ENCODE measurements at regions not wholly inside any gene's neighbourhood (a gene's known extent, or its start where the extent isn't known, plus 50 kb on each side); places are given as distances from the start of the nearest gene placed in this dataset.

DNA sequence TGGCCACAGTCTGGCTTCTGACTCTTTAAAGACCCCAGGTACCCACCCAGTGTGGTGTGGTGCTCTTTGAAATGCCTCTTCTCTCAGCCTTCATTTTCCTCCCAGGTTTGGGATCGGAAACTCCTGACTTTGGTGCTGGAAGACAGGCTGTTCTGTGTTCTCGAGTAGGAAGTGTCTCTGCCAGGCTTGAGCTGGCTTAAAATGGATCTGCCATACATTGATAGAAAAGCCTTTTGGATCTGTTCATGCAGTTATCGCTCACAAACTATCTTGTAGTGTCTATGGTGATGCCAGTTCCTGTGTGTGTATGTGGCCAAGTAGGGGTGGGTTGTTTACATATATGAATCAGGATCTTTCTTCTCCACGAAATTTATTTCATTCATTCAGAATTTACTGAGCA, 307.3 kb upstream of the CHD6 start:
- no peaks in the 10 kb centered on the region for H3K9me3 ChIP-seq
- no peaks in the 10 kb centered on the region for H3K36me3 ChIP-seq
- no peak overlapping the region for H3K4me3 ChIP-seq
- no peaks in the 10 kb centered on the region for H3K4me1 ChIP-seq
- H3K27ac ChIP-seq: no peak overlapping the region
- DNase-seq (ENCODE audit: low spot score): no peak
- TF ChIP-seq, protein P1, sequence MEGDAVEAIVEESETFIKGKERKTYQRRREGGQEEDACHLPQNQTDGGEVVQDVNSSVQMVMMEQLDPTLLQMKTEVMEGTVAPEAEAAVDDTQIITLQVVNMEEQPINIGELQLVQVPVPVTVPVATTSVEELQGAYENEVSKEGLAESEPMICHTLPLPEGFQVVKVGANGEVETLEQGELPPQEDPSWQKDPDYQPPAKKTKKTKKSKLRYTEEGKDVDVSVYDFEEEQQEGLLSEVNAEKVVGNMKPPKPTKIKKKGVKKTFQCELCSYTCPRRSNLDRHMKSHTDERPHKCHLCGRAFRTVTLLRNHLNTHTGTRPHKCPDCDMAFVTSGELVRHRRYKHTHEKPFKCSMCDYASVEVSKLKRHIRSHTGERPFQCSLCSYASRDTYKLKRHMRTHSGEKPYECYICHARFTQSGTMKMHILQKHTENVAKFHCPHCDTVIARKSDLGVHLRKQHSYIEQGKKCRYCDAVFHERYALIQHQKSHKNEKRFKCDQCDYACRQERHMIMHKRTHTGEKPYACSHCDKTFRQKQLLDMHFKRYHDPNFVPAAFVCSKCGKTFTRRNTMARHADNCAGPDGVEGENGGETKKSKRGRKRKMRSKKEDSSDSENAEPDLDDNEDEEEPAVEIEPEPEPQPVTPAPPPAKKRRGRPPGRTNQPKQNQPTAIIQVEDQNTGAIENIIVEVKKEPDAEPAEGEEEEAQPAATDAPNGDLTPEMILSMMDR (IDR thresholded peaks at IDR 0.05): no peak
- no peaks in the 10 kb centered on the region for H3K27me3 ChIP-seq

DNA sequence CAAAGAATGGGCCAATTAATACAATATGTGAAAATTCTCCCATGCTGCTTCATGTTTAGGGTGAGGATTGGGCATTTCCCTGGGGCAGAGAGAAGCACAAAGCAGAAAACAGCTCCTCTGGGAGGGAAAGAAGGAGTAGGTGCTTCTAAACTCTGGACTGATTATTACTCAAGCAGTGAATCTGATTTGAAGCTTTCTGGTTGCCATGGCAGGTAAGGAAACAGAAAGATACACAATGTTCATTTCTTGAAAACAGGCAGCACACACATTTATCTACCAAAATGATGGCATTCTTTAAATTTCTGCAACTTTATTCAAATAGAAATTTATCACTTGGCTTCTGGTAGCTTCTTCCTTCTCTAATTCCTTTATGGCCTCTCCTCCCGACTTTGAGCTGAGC, 305.4 kb upstream of the CHD6 start:
- H3K4me3 ChIP-seq: no peak overlapping the region
- H3K27ac ChIP-seq: no peak overlapping the region
- no peaks in the 10 kb centered on the region for H3K36me3 ChIP-seq
- H3K9me3 ChIP-seq: no peaks in the 10 kb centered on the region
- no peaks in the 10 kb centered on the region for H3K27me3 ChIP-seq
- H3K4me1 ChIP-seq: no peaks in the 10 kb centered on the region
- DNase-seq (ENCODE audit: low spot score): no peak
- TF ChIP-seq, protein P1 (IDR thresholded peaks at IDR 0.05): no peak

DNA sequence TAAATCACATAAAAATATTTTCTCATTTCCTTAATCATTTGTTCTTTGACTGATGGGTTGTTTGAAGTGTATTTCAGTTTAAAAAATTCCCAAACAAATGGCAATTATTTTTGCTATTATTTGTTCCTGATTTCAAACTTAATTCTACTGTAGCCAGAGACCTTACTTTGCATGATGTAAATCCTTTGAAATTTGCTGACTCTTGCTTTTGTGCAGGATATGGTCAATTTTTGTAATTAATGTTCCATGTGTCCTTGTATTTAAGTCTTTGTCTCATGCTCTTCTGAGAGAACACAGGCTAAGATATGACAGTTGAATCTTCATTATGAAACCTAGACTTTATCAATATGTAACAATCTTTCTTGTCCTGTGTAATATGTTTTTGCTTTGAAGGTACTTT, 295.0 kb upstream of the CHD6 start:
- peaks cover 0 to 4% of the 10 kb centered on the region in 2 donors for H3K9me3 ChIP-seq
- TF ChIP-seq, protein P1 (IDR thresholded peaks at IDR 0.05): no peak
- H3K27me3 ChIP-seq: no peaks in the 10 kb centered on the region
- no peak overlapping the region for H3K4me3 ChIP-seq
- no peak overlapping the region for H3K27ac ChIP-seq
- H3K4me1 ChIP-seq: no peaks in the 10 kb centered on the region
- no peak for DNase-seq (ENCODE audit: low spot score)
- H3K36me3 ChIP-seq: no peaks in the 10 kb centered on the region

DNA sequence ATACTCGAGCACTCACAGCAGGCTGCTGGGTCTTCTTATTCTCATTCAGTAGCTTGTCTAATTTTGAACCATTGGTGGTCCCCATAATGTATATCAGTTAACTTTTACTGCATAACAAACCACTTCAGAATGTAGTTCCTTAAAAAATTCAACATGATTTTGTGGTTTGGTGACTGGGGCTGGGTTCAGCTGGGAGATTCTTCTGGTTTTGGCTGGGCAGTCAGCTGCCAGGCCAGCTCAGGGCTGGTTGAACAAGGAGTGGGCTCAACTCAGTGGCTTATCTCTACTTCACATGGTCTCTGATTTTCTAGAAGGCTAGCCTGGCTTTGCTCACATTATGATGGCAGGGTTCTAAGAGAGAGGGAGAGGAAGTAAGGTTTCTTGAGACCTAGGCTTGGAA, 292.4 kb upstream of the CHD6 start:
- no peaks in the 10 kb centered on the region for H3K4me1 ChIP-seq
- TF ChIP-seq, protein P1 (IDR thresholded peaks at IDR 0.05): no peak
- no peak for DNase-seq (ENCODE audit: low spot score)
- H3K4me3 ChIP-seq: no peak overlapping the region
- no peaks in the 10 kb centered on the region for H3K27me3 ChIP-seq
- H3K36me3 ChIP-seq: no peaks in the 10 kb centered on the region
- H3K9me3 ChIP-seq: peaks cover 0 to 4% of the 10 kb centered on the region in 2 donors
- no peak overlapping the region for H3K27ac ChIP-seq

DNA sequence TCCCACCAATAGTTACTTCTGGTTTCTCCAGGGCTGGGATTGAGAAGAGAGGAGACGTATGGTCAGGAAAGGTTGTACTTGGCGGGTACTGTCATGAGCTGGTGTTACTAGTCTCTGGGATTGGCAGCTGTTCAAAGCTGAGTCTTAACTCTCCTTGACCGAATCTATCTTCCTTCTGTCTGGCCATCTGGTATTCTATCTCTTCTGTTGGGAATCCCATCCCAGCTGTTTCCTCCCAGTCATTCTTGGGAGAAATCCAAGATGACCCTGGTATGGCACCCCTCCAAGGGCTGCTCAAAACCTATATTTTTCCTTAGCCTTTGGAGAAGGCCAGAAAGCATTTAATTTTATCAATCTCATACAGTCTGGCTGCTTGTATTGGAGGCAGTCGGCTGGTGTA, 287.0 kb upstream of the CHD6 start:
- DNase-seq (ENCODE audit: low spot score): no peak
- Histone ChIP-seq H3K4me3 (no peak overlapping the region), H3K4me1 (no peaks in the 10 kb centered on the region), H3K27me3 (no peaks in the 10 kb centered on the region), H3K27ac (no peak overlapping the region), H3K36me3 (no peaks in the 10 kb centered on the region), H3K9me3 (no peaks in the 10 kb centered on the region)
- TF ChIP-seq, protein P1 (IDR thresholded peaks at IDR 0.05): no peak

DNA sequence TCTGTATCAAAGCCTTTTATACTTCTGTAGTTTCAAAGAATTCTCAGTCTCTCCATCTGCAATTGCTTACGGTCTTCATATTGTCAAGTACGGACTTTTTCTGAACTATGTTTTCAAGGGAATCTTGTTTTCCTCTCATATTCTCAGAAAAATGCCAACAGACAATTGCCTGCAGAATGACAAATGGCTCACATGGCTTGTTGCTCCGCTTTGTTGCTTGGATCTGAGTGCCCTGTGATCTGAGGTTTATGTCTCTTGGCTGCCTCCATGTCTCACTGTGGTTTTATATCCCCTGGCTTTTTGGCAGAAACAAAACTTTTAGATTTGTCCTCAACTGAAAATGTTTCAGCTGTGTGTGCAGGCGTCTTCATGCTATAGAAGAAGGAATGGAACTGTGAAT, 285.4 kb upstream of the CHD6 start:
- Histone ChIP-seq H3K27ac (no peak overlapping the region), H3K4me3 (no peak overlapping the region), H3K9me3 (no peaks in the 10 kb centered on the region), H3K36me3 (no peaks in the 10 kb centered on the region), H3K4me1 (no peaks in the 10 kb centered on the region), H3K27me3 (no peaks in the 10 kb centered on the region)
- DNase-seq (ENCODE audit: low spot score): no peak
- TF ChIP-seq, protein P1 (IDR thresholded peaks at IDR 0.05): no peak
